Neutrophil (primary cell): ENCODE measurements at regions not wholly inside any gene's neighbourhood (a gene's known extent, or its start where the extent isn't known, plus 50 kb on each side); places are given as distances from the start of the nearest gene placed in this dataset.

Experiments
- H3K27ac ChIP-seq: fragments of 200-600 bp; sonication (generic); 2 replicates; pipeline ENCODE4 v1.5.1; 2016; ENCODE audit warnings: mild to moderate bottlenecking, moderate library complexity
- H3K27me3 ChIP-seq: fragments of 200-600 bp; sonication (generic); 2 replicates; pipeline ENCODE4 v1.6.0; 2016; ENCODE audit warnings: mild to moderate bottlenecking
- H3K36me3 ChIP-seq: fragments of 200-600 bp; sonication (generic); 2 replicates; pipeline ENCODE4 v1.5.1; 2017
- H3K4me1 ChIP-seq, 2 experiments: fragments of 200-600 bp in 1 of 2; sonication (generic) in 1 of 2; 1 replicate in 1 of 2; 2 replicates in 1 of 2; pipeline versions ENCODE4 v1.5.1 to v1.6.1; 2013 to 2016; ENCODE audit warnings: low read depth in 1 of 2, low read length in 1 of 2, mild to moderate bottlenecking in 1 of 2, moderate library complexity in 1 of 2; ENCODE audit not compliant: control insufficient read depth in 1 of 2, insufficient read depth in 1 of 2
- H3K4me3 ChIP-seq, 2 experiments: fragments of 200-600 bp in 1 of 2; sonication (generic) in 1 of 2; 1 replicate in 1 of 2; 2 replicates in 1 of 2; pipeline ENCODE4 v1.5.1; 2013 to 2016; ENCODE audit warnings: low read depth in 1 of 2, low read length in 1 of 2, mild to moderate bottlenecking in 1 of 2, moderate library complexity in 1 of 2
- H3K9me3 ChIP-seq: fragments of 200-600 bp; sonication (generic); 2 replicates; pipeline ENCODE4 v1.5.1; 2016
- TF ChIP-seq, protein P1 (sequence below): fragments of 200-600 bp; sonication (generic); IDR thresholded peaks from 2 replicates; pipeline ENCODE4 v1.5.1; 2016; ENCODE audit warnings: antibody characterized with exemption

DNA sequence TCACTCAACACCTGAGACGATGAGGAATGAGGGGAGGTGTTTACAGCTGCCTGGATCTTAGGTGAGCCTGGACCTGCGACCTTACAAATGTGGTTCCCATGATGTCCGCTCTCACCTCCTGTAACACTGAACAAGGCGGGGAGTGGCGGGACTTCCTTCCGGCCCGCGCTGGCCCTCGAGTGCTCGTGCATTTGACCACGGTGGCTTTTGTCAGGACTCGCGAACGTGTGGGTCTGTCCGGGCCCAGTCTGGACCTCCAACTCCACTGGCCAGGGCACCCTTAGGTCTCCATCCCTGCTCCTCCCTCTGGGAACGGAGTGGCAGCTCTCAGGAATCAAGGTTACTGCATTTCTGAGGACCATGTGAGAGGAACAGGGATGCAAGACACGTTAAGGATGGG, 263.0 kb upstream of the SALL3 start:
- TF ChIP-seq, protein P1, sequence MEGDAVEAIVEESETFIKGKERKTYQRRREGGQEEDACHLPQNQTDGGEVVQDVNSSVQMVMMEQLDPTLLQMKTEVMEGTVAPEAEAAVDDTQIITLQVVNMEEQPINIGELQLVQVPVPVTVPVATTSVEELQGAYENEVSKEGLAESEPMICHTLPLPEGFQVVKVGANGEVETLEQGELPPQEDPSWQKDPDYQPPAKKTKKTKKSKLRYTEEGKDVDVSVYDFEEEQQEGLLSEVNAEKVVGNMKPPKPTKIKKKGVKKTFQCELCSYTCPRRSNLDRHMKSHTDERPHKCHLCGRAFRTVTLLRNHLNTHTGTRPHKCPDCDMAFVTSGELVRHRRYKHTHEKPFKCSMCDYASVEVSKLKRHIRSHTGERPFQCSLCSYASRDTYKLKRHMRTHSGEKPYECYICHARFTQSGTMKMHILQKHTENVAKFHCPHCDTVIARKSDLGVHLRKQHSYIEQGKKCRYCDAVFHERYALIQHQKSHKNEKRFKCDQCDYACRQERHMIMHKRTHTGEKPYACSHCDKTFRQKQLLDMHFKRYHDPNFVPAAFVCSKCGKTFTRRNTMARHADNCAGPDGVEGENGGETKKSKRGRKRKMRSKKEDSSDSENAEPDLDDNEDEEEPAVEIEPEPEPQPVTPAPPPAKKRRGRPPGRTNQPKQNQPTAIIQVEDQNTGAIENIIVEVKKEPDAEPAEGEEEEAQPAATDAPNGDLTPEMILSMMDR, result no peak
- no peaks in the 10 kb centered on the region for H3K36me3 ChIP-seq
- no peak overlapping the region for H3K27ac ChIP-seq
- no peaks in the 10 kb centered on the region for H3K9me3 ChIP-seq
- no peak overlapping the region for H3K4me3 ChIP-seq
- no peaks in the 10 kb centered on the region for H3K4me1 ChIP-seq
- H3K27me3 ChIP-seq, result peaks cover 15% of the 10 kb centered on the region

DNA sequence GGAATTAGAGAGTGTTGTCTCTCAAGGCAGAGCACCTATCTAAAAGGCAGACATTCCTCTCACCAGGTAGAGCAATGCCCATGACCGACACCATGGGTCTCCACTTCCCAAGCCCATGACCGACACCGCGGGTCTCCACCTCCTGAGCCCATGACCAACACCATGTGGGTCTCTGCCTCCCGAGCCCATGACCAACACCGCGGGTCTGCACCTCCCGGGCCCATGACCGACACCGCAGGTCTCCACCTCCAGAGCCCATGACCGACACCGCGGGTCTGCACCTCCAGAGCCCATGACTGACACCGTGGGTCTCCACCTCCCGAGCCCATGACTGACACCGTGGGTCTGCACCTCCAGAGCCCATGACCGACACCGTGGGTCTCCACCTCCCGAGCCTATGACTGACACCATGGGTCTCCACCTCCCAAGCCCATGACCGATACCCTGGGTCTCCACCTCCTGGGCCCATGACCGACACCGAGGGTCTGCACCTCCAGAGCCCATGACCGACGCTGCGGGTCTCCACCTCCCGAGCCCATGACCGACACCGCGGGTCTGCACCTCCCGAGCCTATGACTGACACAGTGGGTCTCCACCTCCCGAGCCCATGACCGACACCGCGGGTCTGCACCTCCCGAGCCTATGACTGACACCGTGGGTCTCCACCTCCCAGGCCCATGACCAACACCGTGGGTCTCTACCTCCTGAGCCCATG, 262.4 kb upstream of the SALL3 start:
- TF ChIP-seq, protein P1, result no peak
- H3K36me3 ChIP-seq, result no peaks in the 10 kb centered on the region
- H3K4me3 ChIP-seq, result no peak overlapping the region
- H3K4me1 ChIP-seq, result no peaks in the 10 kb centered on the region
- H3K27me3 ChIP-seq, result peaks cover 22% of the 10 kb centered on the region
- no peaks in the 10 kb centered on the region for H3K9me3 ChIP-seq
- H3K27ac ChIP-seq, result no peak overlapping the region

DNA sequence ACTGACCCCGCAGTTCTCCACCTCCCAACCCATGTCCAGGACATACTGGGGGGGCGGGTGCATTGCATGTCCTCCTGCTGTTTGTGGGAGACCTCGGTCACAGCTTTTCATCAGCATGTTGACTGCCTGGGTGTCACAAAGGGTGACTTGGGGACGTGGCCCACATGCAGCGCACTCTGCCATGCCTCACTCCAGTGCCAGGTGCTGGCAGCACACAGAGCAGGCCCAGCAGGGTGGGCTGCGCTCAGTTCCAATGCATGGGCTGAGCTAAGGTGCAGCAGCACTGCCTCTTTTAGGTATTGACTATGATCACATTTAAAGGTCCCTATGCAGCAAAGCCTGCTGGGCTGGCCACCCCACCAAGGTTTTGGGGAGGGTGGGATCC, 261.9 kb upstream of the SALL3 start:
- no peaks in the 10 kb centered on the region for H3K4me1 ChIP-seq
- no peaks in the 10 kb centered on the region for H3K36me3 ChIP-seq
- TF ChIP-seq, protein P1, result no peak
- H3K27ac ChIP-seq, result no peak overlapping the region
- no peak overlapping the region for H3K4me3 ChIP-seq
- peaks cover 27% of the 10 kb centered on the region for H3K27me3 ChIP-seq
- H3K9me3 ChIP-seq, result no peaks in the 10 kb centered on the region

DNA sequence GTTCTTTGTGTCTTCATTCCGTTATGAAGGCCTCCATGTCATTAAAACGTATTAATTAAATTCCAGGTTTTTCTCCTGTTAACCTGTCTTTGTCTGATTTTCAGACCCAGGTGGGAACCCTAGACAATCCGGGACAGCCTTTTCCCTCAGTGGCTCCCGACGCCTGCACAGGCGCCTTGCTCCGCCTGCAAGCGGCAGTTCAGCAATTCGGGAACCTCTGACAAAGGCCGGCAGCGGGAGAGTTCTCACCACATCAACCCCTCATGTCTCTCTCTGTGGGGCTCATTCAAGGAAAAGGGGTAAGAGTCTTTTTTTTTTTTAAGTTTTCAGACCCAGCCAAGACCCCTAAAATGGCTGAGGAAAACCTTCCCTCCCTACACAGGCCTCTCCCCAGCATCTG, 259.8 kb upstream of the SALL3 start:
- H3K4me3 ChIP-seq, result no peak overlapping the region
- no peaks in the 10 kb centered on the region for H3K36me3 ChIP-seq
- TF ChIP-seq, protein P1, result no peak
- H3K4me1 ChIP-seq, result no peaks in the 10 kb centered on the region
- H3K9me3 ChIP-seq, result no peaks in the 10 kb centered on the region
- H3K27ac ChIP-seq, result no peak overlapping the region
- H3K27me3 ChIP-seq, result peaks cover 40% of the 10 kb centered on the region

DNA sequence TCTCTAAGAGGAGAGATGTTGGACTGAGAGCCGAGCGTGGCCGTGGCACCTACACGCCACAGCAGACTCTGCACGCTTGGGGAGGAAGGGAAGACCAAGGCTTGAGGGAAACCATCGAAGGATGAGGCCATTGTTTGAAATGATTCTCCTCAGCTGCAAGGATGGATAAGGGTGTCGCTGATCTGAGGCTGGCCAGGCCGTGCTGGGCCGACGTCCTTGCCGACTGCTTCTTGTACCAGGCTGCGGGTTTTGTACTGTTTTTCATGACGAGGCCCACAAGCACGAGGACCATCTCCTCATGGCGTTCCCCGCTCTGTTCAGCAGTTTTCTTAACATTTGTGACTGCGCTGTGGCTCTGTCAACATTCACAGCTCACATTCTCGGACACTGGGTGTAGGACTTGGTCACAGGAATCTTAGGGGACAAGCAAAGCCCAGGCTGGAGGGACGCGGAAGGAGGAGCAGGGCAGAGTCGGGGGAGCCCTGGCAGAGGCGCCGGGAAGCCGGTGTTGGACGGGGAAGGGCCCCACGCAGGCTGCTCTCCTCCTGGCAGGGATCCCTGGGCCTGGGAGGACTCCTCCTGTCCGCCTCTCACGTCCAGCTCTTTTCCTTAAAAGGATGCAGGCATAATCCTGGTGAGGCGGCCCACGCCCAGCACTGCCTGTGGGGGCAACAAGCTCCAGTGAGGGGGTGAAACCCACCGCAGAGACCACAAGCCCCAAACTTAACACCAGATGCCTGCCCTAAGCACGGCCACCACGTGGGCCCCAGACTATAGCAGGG, 259.0 kb upstream of the SALL3 start:
- TF ChIP-seq, protein P1, result no peak
- Histone ChIP-seq H3K9me3 (no peaks in the 10 kb centered on the region), H3K4me3 (no peak overlapping the region), H3K27me3 (peaks cover 40% of the 10 kb centered on the region), H3K36me3 (no peaks in the 10 kb centered on the region), H3K27ac (no peak overlapping the region), H3K4me1 (no peaks in the 10 kb centered on the region)
